GM19035 (cell line): ENCODE measurements at regions not wholly inside any gene's neighbourhood (a gene's known extent, or its start where the extent isn't known, plus 50 kb on each side); places are given as distances from the start of the nearest gene placed in this dataset.
"Not testable (repeated sequence)": the region's sequence is repeated elsewhere in the genome, so short reads cannot be mapped to it uniquely, and the experiment has no call there.

Experiments
- ATAC-seq: cut with Tn5 transposase; IDR thresholded peaks from one replicate; pipeline ENCODE4 v1.9.1; 2021; ENCODE audit not compliant: unreplicated experiment

GRCh38 chr12:131386781-131387180 is 324.1 kb upstream of the SFSWAP start:
- ATAC-seq: no peak

GRCh38 chr12:131387281-131388163 is 323.4 kb upstream of the SFSWAP start:
- no peak for ATAC-seq

- not testable (repeated sequence) for ATAC-seq
Observed at GRCh38 chr12:131388164-131389053, 322.5 kb upstream of the SFSWAP start.

GRCh38 chr12:131389054-131390013 is 321.6 kb upstream of the SFSWAP start:
- no peak for ATAC-seq

- ATAC-seq: no peak
Observed at GRCh38 chr12:131390412-131391334, 320.2 kb upstream of the SFSWAP start.

- no peak for ATAC-seq
Observed at GRCh38 chr12:131391399-131391798, 319.5 kb upstream of the SFSWAP start.

- ATAC-seq: not testable (repeated sequence)
Observed at GRCh38 chr12:131394752-131395151, 316.1 kb upstream of the SFSWAP start.

GRCh38 chr12:131395209-131395684 is 315.6 kb upstream of the SFSWAP start:
- not testable (repeated sequence) for ATAC-seq

- no peak for ATAC-seq
Observed at GRCh38 chr12:131395971-131396573, 314.8 kb upstream of the SFSWAP start.

- no peak for ATAC-seq
Observed at GRCh38 chr12:131397493-131398181, 313.3 kb upstream of the SFSWAP start.

- ATAC-seq: no peak
Observed at GRCh38 chr12:131399000-131399399, 311.9 kb upstream of the SFSWAP start.

GRCh38 chr12:131400668-131401294 is 310.1 kb upstream of the SFSWAP start:
- not testable (repeated sequence) for ATAC-seq

GRCh38 chr12:131401907-131402633 is 308.8 kb upstream of the SFSWAP start:
- not testable (repeated sequence) for ATAC-seq

- no peak for ATAC-seq
Observed at GRCh38 chr12:131402781-131403396, 308.0 kb upstream of the SFSWAP start.

GRCh38 chr12:131403676-131404075 is 307.2 kb upstream of the SFSWAP start:
- ATAC-seq: no peak

- no peak for ATAC-seq
Observed at GRCh38 chr12:131404705-131405104, 306.2 kb upstream of the SFSWAP start.
